T-helper 17 cell (primary cell): ENCODE measurements at regions not wholly inside any gene's neighbourhood (a gene's known extent, or its start where the extent isn't known, plus 50 kb on each side); places are given as distances from the start of the nearest gene placed in this dataset.
A peak's percentile ranks its signal among the peaks of the same experiment; 100 is the strongest.

Source experiments
- ATAC-seq: fragments of 150-1000 bp; cut with Tn5 transposase; 2 replicates; pipeline ENCODE4 v1.10.0; 2021; ENCODE audit warnings: mild to moderate bottlenecking, moderate library complexity
- DNase-seq, 3 donors: peaks; one replicate each; pipeline versions ENCODE4 v3.0.0 to v3.0.0-alpha.2; 2020 to 2021
- H3K9me3 ChIP-seq: one replicate; pipeline ENCODE4 v1.7.0; 2013; ENCODE audit warnings: low read length, mild to moderate bottlenecking; ENCODE audit not compliant: control insufficient read depth, poor library complexity, severe bottlenecking
- H3K27ac Mint-ChIP-seq: one replicate; pipeline ENCODE4 v1.8.0; 2022; ENCODE audit warnings: mild to moderate bottlenecking, moderate library complexity, mixed read lengths
- H3K27me3 Mint-ChIP-seq: one replicate; pipeline ENCODE4 v1.8.0; 2022; ENCODE audit warnings: mixed read lengths
- H3K36me3 Mint-ChIP-seq: one replicate; pipeline ENCODE4 v1.8.0; 2022; ENCODE audit warnings: low read depth, mixed read lengths
- H3K4me1 Mint-ChIP-seq: one replicate; pipeline ENCODE4 v1.8.0; 2022; ENCODE audit warnings: mild to moderate bottlenecking, mixed read lengths
- H3K4me3 Mint-ChIP-seq: one replicate; pipeline ENCODE4 v1.8.0; 2022; ENCODE audit warnings: mild to moderate bottlenecking, moderate library complexity, mixed read lengths

GRCh38 chr1:36642802-36643201 lies 160.1 kb upstream of the CSF3R start:
- Mint-ChIP-seq H3K27ac (no peak overlapping the region), H3K4me1 (no peaks in the 10 kb centered on the region), H3K27me3 (peaks cover 68% of the 10 kb centered on the region), H3K36me3 (peaks cover 4% of the 10 kb centered on the region), H3K4me3 (no peak overlapping the region)
- no peaks in the 10 kb centered on the region for H3K9me3 ChIP-seq
- DNase-seq (no peak), ATAC-seq (no peak)

GRCh38 chr1:36641776-36642175 lies 159.1 kb upstream of the CSF3R start:
- DNase-seq (no peak), ATAC-seq (no peak)
- Mint-ChIP-seq H3K4me3 (no peak overlapping the region), H3K27ac (no peak overlapping the region), H3K27me3 (peaks cover 61% of the 10 kb centered on the region), H3K4me1 (no peaks in the 10 kb centered on the region), H3K36me3 (peaks cover 4% of the 10 kb centered on the region)
- H3K9me3 ChIP-seq, result no peaks in the 10 kb centered on the region

- no peaks in the 10 kb centered on the region for H3K4me1 Mint-ChIP-seq
- no peaks in the 10 kb centered on the region for H3K9me3 ChIP-seq
- H3K4me3 Mint-ChIP-seq, result no peak overlapping the region
Measured at GRCh38 chr1:36639461-36639860, 156.7 kb upstream of the CSF3R start.

GRCh38 chr1:36638268-36638667 lies 155.6 kb upstream of the CSF3R start:
- peaks cover 3% of the 10 kb centered on the region for H3K36me3 Mint-ChIP-seq
- no peak overlapping the region for H3K27ac Mint-ChIP-seq
- no peak for DNase-seq
- peaks cover 37% of the 10 kb centered on the region for H3K27me3 Mint-ChIP-seq
- H3K9me3 ChIP-seq, result no peaks in the 10 kb centered on the region
- no peak overlapping the region for H3K4me3 Mint-ChIP-seq
- no peak for ATAC-seq
- no peaks in the 10 kb centered on the region for H3K4me1 Mint-ChIP-seq

More at GRCh38 chr1:36639461-36639860, 156.7 kb upstream of the CSF3R start:
- DNase-seq, result no peak
- peak overlapping the region; percentile 14 for H3K27ac Mint-ChIP-seq
- ATAC-seq, result no peak
- peaks cover 3% of the 10 kb centered on the region for H3K36me3 Mint-ChIP-seq
- H3K27me3 Mint-ChIP-seq, result peaks cover 47% of the 10 kb centered on the region

- DNase-seq (no peak), ATAC-seq (no peak)
- no peaks in the 10 kb centered on the region for H3K9me3 ChIP-seq
- Mint-ChIP-seq H3K36me3 (peaks cover 3% of the 10 kb centered on the region), H3K27ac (no peak overlapping the region), H3K27me3 (peaks cover 37% of the 10 kb centered on the region), H3K4me1 (no peaks in the 10 kb centered on the region), H3K4me3 (no peak overlapping the region)
Measured at GRCh38 chr1:36636206-36636605, 153.5 kb upstream of the CSF3R start.

GRCh38 chr1:36635284-36635683 lies 152.6 kb upstream of the CSF3R start:
- ATAC-seq (no peak), DNase-seq (no peak)
- no peaks in the 10 kb centered on the region for H3K9me3 ChIP-seq
- Mint-ChIP-seq H3K27me3 (peaks cover 32% of the 10 kb centered on the region), H3K27ac (no peak overlapping the region), H3K4me1 (no peaks in the 10 kb centered on the region), H3K4me3 (no peak overlapping the region), H3K36me3 (peaks cover 2% of the 10 kb centered on the region)

- Mint-ChIP-seq H3K4me1 (peaks cover 2% of the 10 kb centered on the region), H3K27ac (no peak overlapping the region), H3K4me3 (no peak overlapping the region), H3K36me3 (no peaks in the 10 kb centered on the region), H3K27me3 (peaks cover 45% of the 10 kb centered on the region)
- H3K9me3 ChIP-seq, result no peaks in the 10 kb centered on the region
- ATAC-seq (no peak), DNase-seq (no peak)
Measured at GRCh38 chr1:36628804-36629203, 146.1 kb upstream of the CSF3R start.

- DNase-seq, result no peak
Measured at GRCh38 chr1:36626435-36626834, 143.7 kb upstream of the CSF3R start.

GRCh38 chr1:36625935-36626310 lies 143.2 kb upstream of the CSF3R start:
- peaks cover 50% of the 10 kb centered on the region for H3K27me3 Mint-ChIP-seq
- H3K27ac Mint-ChIP-seq, result no peak overlapping the region
- DNase-seq, result no peak

More at GRCh38 chr1:36626435-36626834, 143.7 kb upstream of the CSF3R start:
- H3K4me1 Mint-ChIP-seq, result peaks cover 9% of the 10 kb centered on the region
- H3K27me3 Mint-ChIP-seq, result peaks cover 50% of the 10 kb centered on the region
- no peaks in the 10 kb centered on the region for H3K9me3 ChIP-seq
- no peak overlapping the region for H3K4me3 Mint-ChIP-seq
- no peak overlapping the region for H3K27ac Mint-ChIP-seq
- ATAC-seq, result no peak
- H3K36me3 Mint-ChIP-seq, result no peaks in the 10 kb centered on the region

GRCh38 chr1:36625253-36625934 lies 142.7 kb upstream of the CSF3R start:
- Mint-ChIP-seq H3K27me3 (peaks cover 50% of the 10 kb centered on the region), H3K27ac (no peak overlapping the region)

More at GRCh38 chr1:36625935-36626310, 143.2 kb upstream of the CSF3R start:
- Mint-ChIP-seq H3K4me1 (peaks cover 9% of the 10 kb centered on the region), H3K36me3 (no peaks in the 10 kb centered on the region), H3K4me3 (no peak overlapping the region)
- no peak for ATAC-seq
- no peaks in the 10 kb centered on the region for H3K9me3 ChIP-seq

GRCh38 chr1:36624466-36624865 lies 141.8 kb upstream of the CSF3R start:
- ATAC-seq (no peak), DNase-seq (no peak)
- H3K4me3 Mint-ChIP-seq, result no peak overlapping the region
- peaks cover 46% of the 10 kb centered on the region for H3K27me3 Mint-ChIP-seq
- H3K27ac Mint-ChIP-seq, result no peak overlapping the region
- no peaks in the 10 kb centered on the region for H3K36me3 Mint-ChIP-seq
- no peaks in the 10 kb centered on the region for H3K9me3 ChIP-seq
- peaks cover 9% of the 10 kb centered on the region for H3K4me1 Mint-ChIP-seq

More at GRCh38 chr1:36625253-36625934, 142.7 kb upstream of the CSF3R start:
- DNase-seq (no peak), ATAC-seq (no peak)
- Mint-ChIP-seq H3K36me3 (no peaks in the 10 kb centered on the region), H3K4me1 (peaks cover 9% of the 10 kb centered on the region), H3K4me3 (no peak overlapping the region)
- no peaks in the 10 kb centered on the region for H3K9me3 ChIP-seq

GRCh38 chr1:36622741-36623648 lies 140.3 kb upstream of the CSF3R start:
- ATAC-seq (no peak), DNase-seq (no peak)
- Mint-ChIP-seq H3K4me3 (no peak overlapping the region), H3K27me3 (peaks cover 32% of the 10 kb centered on the region), H3K27ac (no peak overlapping the region), H3K36me3 (no peaks in the 10 kb centered on the region), H3K4me1 (peaks cover 9% of the 10 kb centered on the region)
- no peaks in the 10 kb centered on the region for H3K9me3 ChIP-seq

- no peak for DNase-seq
- Mint-ChIP-seq H3K27ac (no peak overlapping the region), H3K36me3 (no peaks in the 10 kb centered on the region), H3K4me1 (peaks cover 8% of the 10 kb centered on the region), H3K27me3 (peaks cover 27% of the 10 kb centered on the region), H3K4me3 (no peak overlapping the region)
- ATAC-seq, result no peak
- H3K9me3 ChIP-seq, result no peaks in the 10 kb centered on the region
Measured at GRCh38 chr1:36621531-36621930, 138.8 kb upstream of the CSF3R start.
